GM21447 (cell line): ENCODE measurements at regions not wholly inside any gene's neighbourhood (a gene's known extent, or its start where the extent isn't known, plus 50 kb on each side); places are given as distances from the start of the nearest gene placed in this dataset.

Experiments
- ATAC-seq: cut with Tn5 transposase; IDR thresholded peaks from one replicate; pipeline ENCODE4 v1.9.1; 2021; ENCODE audit not compliant: unreplicated experiment

GRCh38 chr4:160877087-160877790, 1286.6 kb downstream of the FSTL5 start:
- ATAC-seq = no peak

DNA sequence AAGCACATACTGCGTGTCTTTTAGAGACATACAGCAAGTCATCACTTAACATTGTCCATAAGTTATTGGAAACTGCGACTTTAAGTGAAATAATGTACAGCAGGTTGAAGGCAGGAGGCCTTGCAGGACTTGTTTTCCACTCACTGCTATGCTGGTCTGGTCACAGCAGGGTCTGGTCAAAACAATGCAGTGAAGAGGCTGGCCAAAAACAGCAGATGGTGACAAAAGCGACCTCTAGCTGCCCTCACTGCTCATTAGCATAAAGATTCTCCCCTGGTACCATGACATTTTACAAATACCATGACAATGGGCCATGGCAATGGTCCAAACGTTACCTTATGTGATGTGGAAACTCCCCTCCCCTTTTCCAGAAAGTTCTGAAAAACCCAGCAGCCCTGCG, 1283.6 kb downstream of the FSTL5 start:
- ATAC-seq = no peak

- ATAC-seq = no peak
Observed at GRCh38 chr4:160887668-160888067, 1276.1 kb downstream of the FSTL5 start.

GRCh38 chr4:160894128-160894527, 1269.7 kb downstream of the FSTL5 start:
- ATAC-seq = no peak

- no peak for ATAC-seq
Observed at GRCh38 chr4:160894809-160895208, 1269.0 kb downstream of the FSTL5 start.

GRCh38 chr4:160927311-160927710, 1236.5 kb downstream of the FSTL5 start:
- no peak for ATAC-seq

DNA sequence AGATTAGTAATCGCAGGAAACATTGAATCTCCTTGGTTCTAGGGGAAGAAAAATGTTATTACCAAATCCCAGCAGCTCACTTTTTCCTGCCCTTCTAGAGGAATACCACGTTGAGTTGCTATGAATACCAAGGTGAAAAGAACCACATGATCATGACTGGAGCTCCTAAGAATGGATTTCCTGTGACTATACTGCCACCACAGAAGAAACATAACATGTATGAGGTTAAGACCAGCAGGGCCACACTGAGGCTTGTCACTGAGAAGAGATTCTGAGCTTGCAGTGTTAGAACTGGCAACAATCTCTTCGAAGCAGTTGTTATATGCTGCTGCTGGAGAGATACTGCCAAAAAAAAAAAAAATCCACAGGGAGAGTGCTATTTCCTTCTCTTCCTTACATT, 1235.3 kb downstream of the FSTL5 start:
- ATAC-seq = no peak

DNA sequence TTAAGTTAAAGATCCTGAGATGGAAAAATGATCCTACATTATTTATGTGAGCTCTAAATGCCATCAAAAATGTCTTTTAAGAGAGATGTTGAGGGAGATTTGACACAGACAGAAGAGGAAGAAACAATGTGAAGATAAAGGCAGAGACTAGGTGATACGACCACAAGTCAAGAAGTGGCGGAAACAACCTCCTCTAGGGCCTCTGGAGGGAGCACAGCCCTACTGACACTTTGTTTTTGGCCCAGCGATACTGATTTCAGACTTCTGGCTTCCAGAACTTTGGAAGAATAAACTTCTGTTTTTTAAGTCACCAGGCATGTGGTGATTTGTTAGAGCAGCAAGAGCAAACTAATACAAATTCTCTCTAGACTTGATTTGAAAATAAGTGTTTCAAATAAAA, 1216.1 kb downstream of the FSTL5 start:
- no peak for ATAC-seq

GRCh38 chr4:160956875-160957274, 1206.9 kb downstream of the FSTL5 start:
- no peak for ATAC-seq

DNA sequence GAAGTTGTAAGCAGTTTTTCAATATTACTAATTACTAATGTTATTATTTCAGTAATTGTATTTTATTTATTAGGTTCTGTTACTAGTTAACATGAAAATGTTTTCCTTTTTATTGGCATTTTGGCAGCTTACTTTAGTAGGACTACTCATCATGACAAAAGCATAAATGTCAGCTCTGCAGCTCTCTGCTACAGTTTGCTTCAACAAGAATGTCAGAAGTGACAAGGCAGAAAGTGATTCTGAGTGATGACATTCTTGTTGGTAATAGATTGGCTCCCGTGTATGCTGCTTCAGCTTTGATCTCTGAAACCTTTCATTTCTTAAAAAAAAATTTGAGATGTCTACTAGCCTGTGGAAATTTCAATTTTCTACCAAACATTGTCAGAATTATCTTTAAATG, 1193.9 kb downstream of the FSTL5 start:
- ATAC-seq = no peak

- ATAC-seq = no peak
Observed at GRCh38 chr4:160980091-160980490, 1183.7 kb downstream of the FSTL5 start.

DNA sequence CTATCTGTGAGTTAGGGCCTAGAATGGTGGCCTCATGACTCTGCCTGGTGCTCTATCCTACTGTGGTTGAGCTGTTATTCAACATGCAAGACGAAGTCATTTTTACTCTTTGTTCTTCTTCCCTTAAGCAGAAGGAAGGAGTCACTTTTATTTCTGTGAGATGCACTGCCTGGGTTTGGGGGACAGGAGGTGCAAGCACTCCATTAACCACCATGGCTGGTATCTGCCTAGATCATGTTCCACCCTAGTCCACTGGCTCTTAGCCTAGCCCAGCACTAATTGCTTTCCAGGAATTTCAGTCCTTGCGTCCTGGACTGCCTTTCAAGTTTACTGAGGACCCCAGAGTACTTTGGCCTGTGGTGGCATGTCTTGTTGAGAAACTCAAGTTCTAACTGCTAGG, 1182.7 kb downstream of the FSTL5 start:
- no peak for ATAC-seq

DNA sequence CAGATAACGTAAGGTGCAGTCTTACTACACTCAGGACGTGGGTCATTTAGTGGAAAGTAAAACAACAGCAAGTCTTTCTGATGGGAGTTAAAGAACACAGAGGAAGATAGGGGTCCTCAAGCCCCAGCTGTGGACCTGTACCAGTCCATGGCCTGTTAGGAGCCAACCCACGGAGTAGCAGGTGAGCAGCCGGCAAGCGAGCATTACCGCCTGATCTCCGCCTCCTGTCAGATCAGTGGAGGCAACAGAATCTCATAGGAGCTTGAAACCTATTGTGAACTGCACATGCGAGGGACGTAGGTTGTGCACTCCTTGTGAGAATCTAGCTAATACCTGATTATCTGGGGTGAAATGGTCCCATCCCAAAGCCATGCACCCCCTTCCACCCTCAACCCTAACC, 1180.8 kb downstream of the FSTL5 start:
- no peak for ATAC-seq

- ATAC-seq = no peak
Observed at GRCh38 chr4:161002386-161002785, 1161.4 kb downstream of the FSTL5 start.

DNA sequence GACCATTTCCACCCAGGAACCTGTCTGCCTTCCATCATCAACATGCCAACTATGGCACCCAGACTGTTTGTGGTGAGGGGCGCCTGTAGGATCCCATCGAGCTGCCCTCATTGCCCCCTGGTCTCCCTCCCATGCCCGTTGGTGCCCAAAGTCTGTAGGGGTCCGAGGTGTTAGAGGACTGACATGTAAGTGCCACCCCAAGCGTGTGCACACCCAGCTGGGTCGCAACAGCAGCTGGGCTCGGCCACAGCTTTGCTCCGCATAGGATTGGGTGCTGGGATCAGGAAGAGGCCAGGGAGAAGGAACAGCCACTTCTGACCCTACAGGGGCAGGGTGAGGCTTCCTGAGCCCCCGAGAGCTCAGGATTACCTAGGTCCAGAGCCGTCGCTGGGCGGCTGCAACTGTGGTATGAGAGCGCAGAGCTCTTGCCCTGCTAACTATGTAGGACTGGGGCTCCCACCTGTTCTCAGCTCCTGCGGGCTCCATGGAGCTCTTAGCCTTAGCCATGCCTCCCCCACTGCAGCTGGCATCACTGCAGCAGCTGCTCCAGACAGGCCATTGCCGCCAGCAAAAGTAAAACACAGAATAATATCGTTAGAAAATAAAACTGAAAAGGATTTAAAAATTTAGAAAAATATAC, 1160.3 kb downstream of the FSTL5 start:
- ATAC-seq = no peak

DNA sequence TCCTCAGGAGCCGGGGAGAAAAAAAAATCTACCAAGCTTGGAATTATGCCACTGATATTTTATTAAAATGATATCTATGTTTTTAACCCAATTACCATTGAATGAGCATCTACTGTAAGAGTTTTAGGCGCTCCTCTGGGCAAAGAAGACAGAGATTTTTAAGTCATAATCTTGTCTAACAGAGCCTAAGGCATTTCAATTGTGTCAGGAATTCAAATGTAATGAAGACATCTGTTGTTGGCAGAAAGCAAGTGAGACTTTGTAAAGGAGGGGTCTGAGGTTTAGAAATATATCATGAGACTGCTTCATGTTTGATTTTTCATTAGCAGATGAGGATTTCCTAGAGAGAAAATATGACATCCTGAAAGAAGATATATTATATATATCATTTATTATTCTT, 1158.1 kb downstream of the FSTL5 start:
- no peak for ATAC-seq

GRCh38 chr4:161008527-161008926, 1155.3 kb downstream of the FSTL5 start:
- no peak for ATAC-seq

DNA sequence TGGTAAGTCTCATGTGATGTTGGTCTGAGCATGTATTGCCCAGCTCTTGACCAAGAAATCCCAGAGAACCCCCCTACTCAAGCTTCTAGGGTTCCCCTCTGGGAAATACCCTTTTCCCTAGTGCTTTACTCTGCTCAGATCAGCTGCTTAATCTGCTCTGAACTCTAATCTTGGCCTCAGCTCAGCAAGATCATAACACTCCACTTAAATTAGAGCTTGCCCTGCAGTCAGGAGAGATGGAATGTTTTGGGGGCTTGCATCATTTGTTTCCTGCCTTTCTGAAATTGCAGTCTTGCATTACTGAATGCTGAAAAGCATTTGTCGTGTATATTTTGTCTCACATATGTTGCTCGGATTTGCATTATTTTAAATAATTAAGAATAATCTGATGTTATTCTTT, 1153.6 kb downstream of the FSTL5 start:
- no peak for ATAC-seq
